ENCODE measurements at regions not wholly inside any gene's neighbourhood (a gene's known extent, or its start where the extent isn't known, plus 50 kb on each side); places are given as distances from the start of the nearest gene placed in this dataset.

DNA sequence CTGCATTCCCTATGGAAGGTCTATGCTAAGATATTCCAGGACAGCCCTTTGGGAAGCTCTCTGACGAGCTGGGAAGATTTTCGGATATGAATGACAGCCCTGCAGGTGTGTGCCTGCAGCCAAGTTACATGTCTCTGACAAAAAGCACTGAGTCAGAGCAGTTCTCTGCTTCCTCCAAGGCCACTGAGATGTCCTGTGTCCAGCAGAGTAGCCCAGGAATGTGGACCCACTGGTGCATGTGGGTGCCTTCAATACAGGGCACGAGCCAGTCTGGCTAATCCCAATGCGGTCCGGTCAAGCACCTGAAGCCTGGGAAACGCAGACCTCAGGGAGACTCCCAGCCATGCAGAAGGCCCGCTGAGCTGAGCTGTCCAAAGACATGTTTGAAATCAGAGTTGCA, 565.7 kb downstream of the TCERG1L start:
- DNase-seq (ENCODE audit: low read depth), result no peak

- no peak for DNase-seq (ENCODE audit: low read depth)
These were observed 565.2 kb downstream of the TCERG1L start for GRCh38 chr10:130746311-130746710.

- no peak for DNase-seq (ENCODE audit: low read depth)
These were observed 564.2 kb downstream of the TCERG1L start for GRCh38 chr10:130747356-130747755.

DNA sequence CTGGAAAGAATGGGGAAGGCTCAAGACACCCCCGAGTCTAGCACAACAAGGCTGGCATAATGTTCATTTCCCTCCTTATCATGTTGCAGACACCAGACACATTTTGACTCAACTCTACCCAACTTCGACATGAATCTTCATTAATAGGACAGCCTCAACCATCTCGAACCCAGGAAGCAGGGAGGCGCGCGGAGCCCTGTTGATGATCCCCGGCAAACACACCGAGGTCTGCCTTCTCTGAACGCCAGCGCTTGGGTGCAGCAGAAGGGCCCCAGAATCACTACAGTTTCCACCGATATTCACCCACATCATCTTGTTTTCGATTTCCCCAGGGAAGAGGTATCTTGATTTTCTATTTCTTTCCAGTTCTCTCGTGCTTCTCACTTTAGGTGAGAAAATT, 563.6 kb downstream of the TCERG1L start:
- no peak for DNase-seq (ENCODE audit: low read depth)

DNA sequence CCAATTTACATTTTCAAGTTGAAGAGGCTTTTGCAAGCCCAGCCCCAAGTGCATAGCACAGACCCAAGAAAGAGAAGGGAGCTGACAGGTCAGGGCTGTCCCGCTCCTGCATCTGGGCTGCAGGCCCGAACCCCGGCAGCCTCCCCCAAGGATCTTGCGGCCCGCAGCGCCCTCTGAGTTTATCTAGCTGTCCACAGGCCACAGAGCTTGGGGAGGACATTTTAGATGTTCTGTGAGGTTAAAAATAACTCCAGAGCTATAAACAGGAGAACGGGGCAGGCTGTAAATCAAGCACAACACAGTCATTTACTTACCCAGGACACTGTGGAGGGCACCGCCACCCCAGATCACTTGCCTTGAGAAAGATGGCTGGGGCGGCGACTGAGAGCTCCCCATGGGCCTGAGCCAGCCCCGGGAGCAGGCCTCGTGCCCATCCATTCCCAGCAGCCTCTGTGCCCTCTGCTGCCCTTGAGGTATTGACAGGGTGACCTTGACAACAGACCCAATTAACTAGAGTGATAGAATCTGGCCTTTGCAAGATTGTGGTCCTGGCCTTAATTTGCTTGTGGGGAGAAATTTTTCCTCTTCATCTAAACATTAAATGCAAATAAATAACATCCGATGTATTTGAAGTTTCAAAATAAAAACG, 563.0 kb downstream of the TCERG1L start:
- DNase-seq (ENCODE audit: low read depth), result no peak

- no peak for DNase-seq (ENCODE audit: low read depth)
These were observed 561.6 kb downstream of the TCERG1L start for GRCh38 chr10:130749911-130750310.

DNA sequence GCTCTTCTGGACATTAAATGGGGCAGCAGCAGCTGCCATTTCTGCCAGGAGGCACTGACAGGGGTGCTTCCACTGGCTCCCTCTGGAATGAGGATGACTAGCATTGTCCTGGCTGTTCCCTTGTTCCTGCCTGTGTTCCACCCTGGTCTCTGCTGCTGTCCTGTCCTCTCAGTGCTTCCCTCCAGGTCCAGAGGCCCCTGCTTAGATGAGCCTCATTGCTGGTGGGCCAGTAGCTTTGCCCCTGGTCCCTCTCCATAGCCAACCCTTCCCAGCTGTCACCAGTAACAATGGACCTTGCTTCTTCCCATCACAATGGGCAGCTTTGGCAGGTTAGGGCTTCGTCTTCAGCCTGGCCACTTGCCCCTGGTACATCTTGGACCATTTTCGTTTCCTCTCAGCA, 561.1 kb downstream of the TCERG1L start:
- no peak for DNase-seq (ENCODE audit: low read depth)

DNA sequence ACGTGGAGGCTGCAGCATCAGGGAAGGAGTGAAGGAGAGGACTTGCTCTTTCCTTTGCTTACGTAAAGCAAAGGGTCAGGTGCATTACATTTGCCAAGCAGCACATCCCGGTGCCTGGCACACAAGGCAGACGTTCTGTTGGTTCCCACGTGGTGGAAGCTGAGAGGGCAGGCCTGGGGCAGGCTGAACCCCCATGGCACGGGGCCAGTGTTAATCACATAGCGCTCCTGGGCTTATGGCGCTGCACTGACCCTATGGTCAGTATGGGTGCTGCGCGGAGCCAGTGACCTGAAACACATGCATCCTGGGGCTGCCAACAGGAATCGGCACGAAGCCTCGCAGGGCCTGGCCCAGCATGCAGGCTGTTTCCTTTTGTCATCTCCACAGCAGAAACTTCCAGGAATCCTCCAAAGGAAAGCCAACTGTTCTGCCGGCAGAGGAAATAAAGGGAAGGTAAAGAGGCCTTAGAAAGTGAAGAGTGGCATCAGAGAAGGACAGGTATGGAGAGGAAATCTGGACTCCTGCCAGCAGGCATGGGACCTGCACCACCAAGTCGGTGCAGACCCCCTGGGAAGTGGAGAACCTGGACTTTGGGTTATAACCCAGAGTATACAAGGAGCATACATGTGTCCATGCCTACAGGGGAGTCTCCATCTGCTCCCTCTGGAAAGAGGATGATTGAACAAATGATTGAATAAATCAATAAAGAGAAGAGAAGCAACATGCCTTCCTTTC, 560.2 kb downstream of the TCERG1L start:
- DNase-seq (ENCODE audit: low read depth), result no peak

DNA sequence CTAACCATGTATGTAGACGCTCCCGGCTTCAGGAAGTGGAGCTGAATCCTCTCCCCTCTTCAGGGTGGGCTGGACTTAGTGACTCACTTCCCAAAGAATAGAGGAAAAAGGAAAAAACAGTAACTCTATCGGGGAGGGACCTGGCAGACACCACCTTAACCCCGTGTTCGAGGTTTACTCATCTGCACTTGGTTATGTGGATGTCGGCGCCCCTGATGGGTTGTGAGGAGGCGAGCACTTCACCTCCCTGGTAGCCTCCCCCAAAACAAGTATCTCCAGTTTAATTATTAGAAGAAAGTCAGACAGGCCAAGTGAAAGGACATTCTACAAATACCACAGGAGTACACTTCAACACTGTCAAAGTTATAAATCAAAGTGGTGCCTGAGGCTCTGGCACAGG, 559.7 kb downstream of the TCERG1L start:
- no peak for DNase-seq (ENCODE audit: low read depth)

- no peak for DNase-seq (ENCODE audit: low read depth)
These were observed 554.9 kb downstream of the TCERG1L start for GRCh38 chr10:130756651-130757050.

- DNase-seq (ENCODE audit: low read depth), result no peak
These were observed 554.2 kb downstream of the TCERG1L start for GRCh38 chr10:130757271-130757670.

DNA sequence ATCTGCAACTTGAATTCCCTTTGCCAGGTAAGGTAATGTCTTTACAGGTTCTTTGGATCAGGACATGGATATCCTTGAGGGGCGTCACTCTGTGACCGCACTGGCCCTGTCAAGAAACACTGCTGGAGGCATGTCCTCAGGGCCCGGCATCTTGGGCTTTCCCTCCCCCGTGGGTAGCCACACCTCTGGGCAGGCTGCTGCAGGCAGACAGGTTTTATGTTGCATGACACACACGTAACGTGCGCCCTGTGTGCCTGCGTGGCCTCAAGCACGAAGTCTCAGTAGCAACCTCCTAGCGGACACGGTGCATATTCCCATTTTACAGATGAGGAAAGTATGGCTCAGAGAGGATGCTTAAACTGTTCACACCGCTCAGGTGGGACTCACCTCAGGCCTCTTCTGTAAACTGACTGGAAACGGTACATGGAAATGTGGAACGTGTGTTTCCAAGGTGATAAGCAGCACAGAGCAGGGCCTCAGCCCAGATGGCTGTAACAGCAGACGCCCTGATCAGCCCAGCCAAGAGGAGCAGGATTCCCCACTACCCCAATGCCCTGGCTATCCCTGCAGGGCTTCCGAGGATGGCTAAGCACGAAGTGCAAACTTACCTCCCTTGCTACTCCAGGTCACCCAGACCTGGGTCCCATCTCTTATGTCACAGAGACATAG, 553.6 kb downstream of the TCERG1L start:
- no peak for DNase-seq (ENCODE audit: low read depth)

DNA sequence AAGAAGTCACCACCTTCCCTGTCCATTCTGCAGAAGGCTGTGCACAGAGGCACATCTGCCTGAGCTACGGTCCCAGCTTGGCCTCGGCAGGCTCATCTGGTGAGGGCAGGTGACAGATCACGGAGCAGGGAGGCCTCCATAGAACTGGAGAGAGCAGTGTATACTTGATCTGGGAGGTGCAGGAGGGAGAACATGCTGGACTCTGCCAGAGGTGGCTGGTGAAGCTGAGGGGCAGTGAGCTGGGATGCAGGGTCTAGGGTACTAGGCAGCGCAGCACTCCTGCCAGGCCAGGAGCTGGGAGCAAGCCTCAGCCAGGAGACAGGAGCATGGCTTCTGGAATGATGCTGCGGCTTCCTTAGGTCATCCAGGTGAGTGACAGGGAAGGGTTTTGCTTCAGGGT, 553.0 kb downstream of the TCERG1L start:
- DNase-seq (ENCODE audit: low read depth), result no peak

- DNase-seq (ENCODE audit: low read depth), result no peak
These were observed 550.4 kb downstream of the TCERG1L start for GRCh38 chr10:130761032-130761575.

DNA sequence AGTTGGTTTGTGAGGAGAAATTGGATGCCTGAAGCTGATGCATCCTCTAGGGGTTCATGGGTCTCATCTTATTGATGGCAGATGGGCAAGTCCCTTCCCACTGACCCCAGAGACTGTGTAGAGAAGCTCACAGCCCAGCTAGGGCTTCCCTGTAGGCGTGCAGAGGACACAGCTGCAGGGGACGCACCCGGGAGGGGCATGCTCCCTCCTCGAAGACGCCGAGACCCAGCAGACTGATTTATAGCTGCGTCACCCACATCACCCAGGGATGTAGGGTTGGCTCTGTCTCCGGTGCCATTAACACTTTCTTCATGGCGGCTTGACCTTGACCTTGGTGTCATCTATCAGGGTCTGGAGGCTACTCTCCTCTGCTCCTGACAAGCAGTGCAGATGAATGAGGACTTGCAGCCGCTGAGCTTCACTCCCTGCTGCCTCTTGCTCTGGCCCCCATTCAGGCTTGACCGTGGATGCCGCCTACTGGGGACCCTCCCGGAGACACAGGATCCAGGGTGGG, 549.7 kb downstream of the TCERG1L start:
- no peak for DNase-seq (ENCODE audit: low read depth)

GRCh38 chr10:130762491-130762890, 549.0 kb downstream of the TCERG1L start:
- DNase-seq (ENCODE audit: low read depth), result no peak

DNA sequence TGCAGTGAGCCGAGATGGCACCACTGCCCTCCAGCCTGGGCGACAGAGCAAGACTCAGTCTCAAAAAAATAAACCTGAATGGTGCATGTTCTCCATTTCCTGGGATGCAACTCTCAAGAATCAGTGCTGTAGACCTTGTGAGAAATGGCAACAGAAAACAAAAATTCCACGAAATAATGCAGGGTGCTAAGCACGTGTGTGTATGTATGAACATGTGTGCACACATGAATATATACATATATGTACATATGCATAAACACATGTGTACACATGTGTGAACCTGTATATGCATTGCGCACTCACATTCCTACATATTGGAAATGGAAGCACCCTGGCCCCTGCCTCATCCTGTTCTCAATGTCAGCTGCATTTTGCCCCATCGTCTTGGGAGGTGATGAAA, 548.5 kb downstream of the TCERG1L start:
- DNase-seq (ENCODE audit: low read depth), result no peak

- DNase-seq (ENCODE audit: low read depth), result no peak
These were observed 548.0 kb downstream of the TCERG1L start for GRCh38 chr10:130763491-130763890.

DNA sequence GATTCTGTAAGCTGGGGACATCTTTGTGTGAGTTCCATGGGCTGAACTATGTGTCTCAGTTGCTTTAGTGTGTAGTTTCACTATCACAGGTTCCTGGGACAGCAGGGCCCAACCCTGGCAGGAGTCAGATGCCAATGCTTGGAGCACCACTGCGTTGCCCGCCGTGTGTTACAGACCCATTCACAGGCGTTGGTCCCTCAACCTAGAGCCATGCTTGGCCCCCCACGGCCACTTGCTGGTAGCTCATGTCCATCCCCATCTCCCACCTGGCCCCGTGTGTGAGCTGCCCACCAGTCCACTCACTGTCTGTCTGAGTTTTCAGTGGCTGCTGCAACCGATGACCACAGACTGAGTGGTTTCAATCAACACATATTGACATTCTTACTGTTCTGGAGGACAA, 546.9 kb downstream of the TCERG1L start:
- DNase-seq (ENCODE audit: low read depth), result no peak

GRCh38 chr10:130766071-130766470, 545.5 kb downstream of the TCERG1L start:
- DNase-seq (ENCODE audit: low read depth), result no peak

DNA sequence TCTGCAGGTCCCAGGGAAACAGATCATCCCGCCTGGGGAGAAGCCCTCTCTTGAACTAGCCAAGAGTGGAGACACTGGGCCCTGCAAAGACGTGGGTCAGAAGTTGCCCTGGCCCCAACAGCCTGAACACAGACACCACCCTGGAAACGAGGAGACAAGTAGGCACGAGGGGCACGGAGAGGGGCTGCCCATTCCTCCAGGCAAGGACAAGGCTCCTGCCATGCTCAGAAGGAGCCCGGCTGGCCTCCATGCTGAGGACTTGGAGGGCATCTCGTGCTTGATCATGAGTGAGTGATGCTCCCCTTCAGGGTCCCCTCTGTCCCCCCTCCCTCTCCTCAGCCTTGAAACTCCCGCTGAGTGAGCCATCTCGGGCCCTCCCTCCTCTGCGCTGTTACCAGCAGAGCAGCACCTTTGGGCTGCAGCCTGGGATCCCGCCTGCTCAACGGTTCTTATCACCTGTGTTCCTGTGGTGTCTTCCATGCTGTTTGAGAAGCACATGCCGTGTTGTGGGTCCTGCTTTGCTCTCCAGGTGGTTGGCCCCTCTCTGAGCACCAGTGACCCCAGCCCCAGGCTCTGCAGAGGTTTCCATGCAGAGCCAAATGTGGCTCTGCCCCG, 544.3 kb downstream of the TCERG1L start:
- no peak for DNase-seq (ENCODE audit: low read depth)

All from amniotic epithelial cell (primary cell).